K562 (cell line): ENCODE measurements at regions not wholly inside any gene's neighbourhood (a gene's known extent, or its start where the extent isn't known, plus 50 kb on each side); places are given as distances from the start of the nearest gene placed in this dataset.

Source experiments
- ATAC-seq: fragments of 200-7000 bp; cut with Tn5 transposase; 3 replicates; pipeline ENCODE4 v1.9.1; 2020; ENCODE audit warnings: moderate library complexity
- BruUV-seq: library from RNA; stranded (reverse); fragments of 400-500 nt; replicated peaks from 2 replicates; lab custom pipeline; 2021; lab: Mats Ljungman, UMichigan
- CTCF ChIA-PET: fragments of 300-600 bp; formaldehyde crosslinking; extraction: SDS; loops from one replicate; lab custom pipeline; 2021; ENCODE audit warnings: low intra/inter-chr PET ratio; lab: Yijun Ruan, JAX
- POLR2A ChIA-PET: fragments of 300-600, 350-650 bp; sonication (Branson Sonifier 250); formaldehyde crosslinking; extraction: SDS; loops from one replicate; lab custom pipeline; 2021; ENCODE audit warnings: antibody characterized with exemption, inconsistent platforms; lab: Yijun Ruan, JAX
- DNase-seq, 4 experiments: peaks; one replicate each; pipeline versions ENCODE4 v3.0.0 to v3.0.0-alpha.2; 2011 to 2018; ENCODE audit warnings: low spot score in 3 of 4, mixed read lengths in 3 of 4; ENCODE audit errors: extremely low read depth in 1 of 4
- FAIRE-seq: peaks from 2 replicates; lab custom pipeline; 2011; peaks lifted over from hg19 to GRCh38; lab: Jason Lieb, UNC
- H2AFZ ChIP-seq: 2 replicates; pipeline ENCODE4 v1.6.0; 2011; ENCODE audit warnings: low read depth, low read length, control low read depth, inconsistent platforms
- H3K27ac ChIP-seq: fragments of 200-600 bp; 3 replicates; pipeline ENCODE4 v1.8.0; 2011; ENCODE audit warnings: low read depth, mild to moderate bottlenecking, control low read depth, inconsistent platforms, low read length, moderate library complexity, mixed read lengths; ENCODE audit errors: extremely low read depth
- H3K27me3 ChIP-seq, 2 experiments: fragments of 300-600 bp in 1 of 2; 2 replicates in 1 of 2; 3 replicates in 1 of 2; pipeline versions ENCODE4 v1.6.0 to v1.8.0; 2011; ENCODE audit warnings: inconsistent platforms in 2 of 2, low read length in 2 of 2, mild to moderate bottlenecking in 1 of 2, mixed read lengths in 1 of 2, moderate library complexity in 1 of 2; ENCODE audit not compliant: control insufficient read depth in 2 of 2, insufficient read depth in 2 of 2
- H3K36me3 ChIP-seq: fragments of 300-600 bp; 3 replicates; pipeline ENCODE4 v1.8.0; 2011; ENCODE audit warnings: mild to moderate bottlenecking, low read length, inconsistent platforms; ENCODE audit not compliant: control insufficient read depth, insufficient read depth
- H3K4me1 ChIP-seq, 2 experiments: fragments of 200-600 bp in 1 of 2; replicated peaks in 1 of 2; 2 replicates in 1 of 2; 3 replicates in 1 of 2; pipeline versions ENCODE4 v1.5.1 to v1.8.0; 2011; ENCODE audit warnings: inconsistent platforms in 2 of 2, low read length in 2 of 2, mild to moderate bottlenecking in 1 of 2, mixed read lengths in 1 of 2, moderate library complexity in 1 of 2; ENCODE audit not compliant: control insufficient read depth in 2 of 2, insufficient read depth in 2 of 2
- H3K4me2 ChIP-seq: 2 replicates; pipeline ENCODE4 v1.6.1; 2011; ENCODE audit warnings: low read length, control low read depth, inconsistent platforms, mixed read lengths; ENCODE audit not compliant: insufficient read depth
- H3K4me3 ChIP-seq: fragments of 200-600 bp; sonication (generic), shearing (Covaris generic); 2 replicates; pipeline ENCODE4 v1.5.1; 2016; ENCODE audit warnings: control low read depth, inconsistent platforms
- H3K79me2 ChIP-seq: fragments of 200-600 bp; 3 replicates; pipeline ENCODE4 v1.8.0; 2011; ENCODE audit warnings: low read length, inconsistent platforms; ENCODE audit not compliant: control insufficient read depth, insufficient read depth
- H3K9ac ChIP-seq, 2 experiments: 2 replicates each; pipeline versions ENCODE4 v1.6.0 to v1.6.1; 2011; ENCODE audit warnings: low read depth in 2 of 2, low read length in 2 of 2, control low read depth in 1 of 2, inconsistent platforms in 1 of 2, mild to moderate bottlenecking in 1 of 2, mixed read lengths in 1 of 2; ENCODE audit not compliant: insufficient read depth in 1 of 2
- H3K9me1 ChIP-seq: one replicate; pipeline ENCODE4 v1.6.0; 2011; ENCODE audit warnings: inconsistent platforms, mild to moderate bottlenecking, low read length, moderate library complexity; ENCODE audit not compliant: control insufficient read depth, insufficient read depth
- H3K9me3 ChIP-seq: replicated peaks from 2 replicates; pipeline ENCODE4 v1.5.1; 2011; ENCODE audit warnings: low read depth, low read length, inconsistent platforms; ENCODE audit not compliant: control insufficient read depth, insufficient read depth
- H4K20me1 ChIP-seq: replicated peaks from 2 replicates; pipeline ENCODE4 v1.6.1; 2011; ENCODE audit warnings: low read length, inconsistent platforms, mixed read lengths; ENCODE audit not compliant: control insufficient read depth, insufficient read depth
- FOXA1 ChIP-seq: fragments of 450-650 bp; IDR thresholded peaks from 2 replicates; pipeline ENCODE4 v1.6.1; 2016; ENCODE audit warnings: mild to moderate bottlenecking, borderline replicate concordance
- FOXJ3 ChIP-seq: sonication (generic); formaldehyde crosslinking; IDR thresholded peaks from 2 replicates; pipeline ENCODE4 v1.4.0; 2020; ENCODE audit warnings: mild to moderate bottlenecking, missing genetic modification reagents
- MLX ChIP-seq, 2 experiments: fragments of 450-650 bp in 1 of 2; sonication (generic) in 1 of 2; formaldehyde crosslinking; conservative IDR thresholded peaks; 2 replicates each; pipeline versions ENCODE4 v1.4.0 to v1.8.1; 2020 to 2022; ENCODE audit warnings: mild to moderate bottlenecking in 1 of 2, missing genetic modification reagents in 1 of 2
- POLR3A ChIP-seq: IDR thresholded peaks from 2 replicates; pipeline ENCODE4 v1.6.1; 2011; ENCODE audit warnings: borderline replicate concordance, mild to moderate bottlenecking, moderate library complexity; ENCODE audit not compliant: insufficient read length, insufficient read depth; ENCODE audit errors: extremely low read depth
- PTTG1 ChIP-seq: fragments of 450-650 bp; IDR thresholded peaks from 2 replicates; pipeline ENCODE4 v1.6.1; 2016; ENCODE audit warnings: low read depth, mild to moderate bottlenecking, missing genetic modification characterization, missing compliant biosample characterization
- TBL1XR1 ChIP-seq, 2 experiments: IDR thresholded peaks; 2 replicates each; pipeline ENCODE4 v1.6.1; 2012; ENCODE audit warnings: improper control_type of control experiment in 2 of 2, low read length in 2 of 2, mild to moderate bottlenecking in 1 of 2
- TBP ChIP-seq: optimal IDR thresholded peaks from 2 replicates; pipeline ENCODE3; 2011; ENCODE audit warnings: low read depth, low read length, improper control_type of control experiment
- ZNF79 ChIP-seq: fragments of 250-450 bp; sonication (Bioruptor Pico); IDR thresholded peaks from 2 replicates; pipeline ENCODE4 v1.4.0; 2020; ENCODE audit warnings: low read depth, mild to moderate bottlenecking, moderate library complexity
- WGBS: fragments of 100-300 bp; shearing (Covaris generic); methylation state at CpG from one replicate; pipeline ENCODE4 v1.1.6; 2016; ENCODE audit warnings: low coverage, mixed read lengths; ENCODE audit not compliant: insufficient coverage; ENCODE audit errors: missing lambda C conversion rate; 5-methylcytosine and 5-hydroxymethylcytosine counted together
- in situ Hi-C: fragments of 300-500 bp; cut with MboI; formaldehyde crosslinking; loops from 4 replicates; pipeline ENCODE4 v1.15.0; 2018; ENCODE audit warnings: inconsistent platforms, mixed read lengths
- intact Hi-C: fragments of 100-400 bp; cut with micrococcal nuclease; formaldehyde crosslinking; loops from 2 replicates; pipeline ENCODE4 v1.14.2; 2022
- TF ChIP-seq, protein P1 (sequence below): fragments of 250-450 bp; sonication (Bioruptor Pico); IDR thresholded peaks from 2 replicates; pipeline ENCODE4 v1.4.0; 2020; ENCODE audit warnings: borderline replicate concordance
- TF ChIP-seq, protein P2 (sequence below): fragments of 450-650 bp; formaldehyde crosslinking; IDR thresholded peaks from 2 replicates; pipeline ENCODE4 v1.4.0; 2020; ENCODE audit warnings: mild to moderate bottlenecking, mixed read lengths

- intact Hi-C loops, result no loop called here
- CTCF ChIA-PET, result no interaction called here
These were observed 204.9 kb upstream of the ZMIZ1 start for GRCh38 chr10:78863906-78864239.

More at GRCh38 chr10:78863906-78864239, 204.9 kb upstream of the ZMIZ1 start:
- H3K9me3 ChIP-seq, result no peaks in the 10 kb centered on the region
- BruUV-seq, result no TSS peak
- H3K27ac ChIP-seq, result no peak overlapping the region
- H3K4me2 ChIP-seq, result no peak overlapping the region
- 0% methylated on average over 1 of the region's 1 CpG for WGBS
- TF ChIP-seq, protein P1, sequence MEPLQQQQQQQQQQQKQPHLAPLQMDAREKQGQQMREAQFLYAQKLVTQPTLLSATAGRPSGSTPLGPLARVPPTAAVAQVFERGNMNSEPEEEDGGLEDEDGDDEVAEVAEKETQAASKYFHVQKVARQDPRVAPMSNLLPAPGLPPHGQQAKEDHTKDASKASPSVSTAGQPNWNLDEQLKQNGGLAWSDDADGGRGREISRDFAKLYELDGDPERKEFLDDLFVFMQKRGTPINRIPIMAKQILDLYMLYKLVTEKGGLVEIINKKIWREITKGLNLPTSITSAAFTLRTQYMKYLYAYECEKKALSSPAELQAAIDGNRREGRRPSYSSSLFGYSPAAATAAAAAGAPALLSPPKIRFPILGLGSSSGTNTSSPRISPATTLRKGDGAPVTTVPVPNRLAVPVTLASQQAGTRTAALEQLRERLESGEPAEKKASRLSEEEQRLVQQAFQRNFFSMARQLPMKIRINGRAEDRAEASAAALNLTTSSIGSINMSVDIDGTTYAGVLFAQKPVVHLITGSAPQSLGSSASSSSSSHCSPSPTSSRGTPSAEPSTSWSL (CRISPR knock-in tag), result no peak
- TF ChIP-seq TBP (no peak), FOXA1 (no peak), ZNF79 (CRISPR knock-in tag) (no peak), FOXJ3 (CRISPR knock-in tag) (no peak), TBL1XR1 (IDR thresholded peaks at IDR 0.05; ENCODE audit: low read length in 2 of 2) (no peak), MLX (CRISPR knock-in tag; conservative IDR thresholded peaks at IDR 0.05) (no peak), PTTG1 (tag) (no peak), POLR3A (no peak)
- TF ChIP-seq, protein P2, sequence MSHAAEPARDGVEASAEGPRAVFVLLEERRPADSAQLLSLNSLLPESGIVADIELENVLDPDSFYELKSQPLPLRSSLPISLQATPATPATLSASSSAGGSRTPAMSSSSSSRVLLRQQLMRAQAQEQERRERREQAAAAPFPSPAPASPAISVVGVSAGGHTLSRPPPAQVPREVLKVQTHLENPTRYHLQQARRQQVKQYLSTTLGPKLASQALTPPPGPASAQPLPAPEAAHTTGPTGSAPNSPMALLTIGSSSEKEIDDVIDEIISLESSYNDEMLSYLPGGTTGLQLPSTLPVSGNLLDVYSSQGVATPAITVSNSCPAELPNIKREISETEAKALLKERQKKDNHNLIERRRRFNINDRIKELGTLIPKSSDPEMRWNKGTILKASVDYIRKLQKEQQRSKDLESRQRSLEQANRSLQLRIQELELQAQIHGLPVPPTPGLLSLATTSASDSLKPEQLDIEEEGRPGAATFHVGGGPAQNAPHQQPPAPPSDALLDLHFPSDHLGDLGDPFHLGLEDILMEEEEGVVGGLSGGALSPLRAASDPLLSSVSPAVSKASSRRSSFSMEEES (CRISPR knock-in tag), result no peak
- TF ChIP-seq, all 486 proteins: peak for 0
- ATAC-seq (no peak), FAIRE-seq (no peak), DNase-seq (no peak)
- Histone ChIP-seq H2AFZ (no peak overlapping the region), H3K27me3 (peaks cover under 1 to 31% of the 10 kb centered on the region in 2 experiments; a peak in 4 of 5 replicates), H4K20me1 (peaks cover 8% of the 10 kb centered on the region; the same call in 1 of the 2 replicates), H3K79me2 (no peaks in the 10 kb centered on the region), H3K9ac (no peak overlapping the region), H3K36me3 (no peaks in the 10 kb centered on the region), H3K9me1 (no peaks in the 10 kb centered on the region), H3K4me1 (no peaks in the 10 kb centered on the region), H3K4me3 (no peak overlapping the region)
- in situ Hi-C loops, result no loop called here
- POLR2A ChIA-PET, result no interaction called here
